GM19397 (cell line): ENCODE measurements at regions not wholly inside any gene's neighbourhood (a gene's known extent, or its start where the extent isn't known, plus 50 kb on each side); places are given as distances from the start of the nearest gene placed in this dataset.

Experiments used
- ATAC-seq: cut with Tn5 transposase; IDR thresholded peaks from one replicate; pipeline ENCODE4 v1.9.1; 2021; ENCODE audit warnings: mild to moderate bottlenecking, moderate library complexity; ENCODE audit not compliant: unreplicated experiment

DNA sequence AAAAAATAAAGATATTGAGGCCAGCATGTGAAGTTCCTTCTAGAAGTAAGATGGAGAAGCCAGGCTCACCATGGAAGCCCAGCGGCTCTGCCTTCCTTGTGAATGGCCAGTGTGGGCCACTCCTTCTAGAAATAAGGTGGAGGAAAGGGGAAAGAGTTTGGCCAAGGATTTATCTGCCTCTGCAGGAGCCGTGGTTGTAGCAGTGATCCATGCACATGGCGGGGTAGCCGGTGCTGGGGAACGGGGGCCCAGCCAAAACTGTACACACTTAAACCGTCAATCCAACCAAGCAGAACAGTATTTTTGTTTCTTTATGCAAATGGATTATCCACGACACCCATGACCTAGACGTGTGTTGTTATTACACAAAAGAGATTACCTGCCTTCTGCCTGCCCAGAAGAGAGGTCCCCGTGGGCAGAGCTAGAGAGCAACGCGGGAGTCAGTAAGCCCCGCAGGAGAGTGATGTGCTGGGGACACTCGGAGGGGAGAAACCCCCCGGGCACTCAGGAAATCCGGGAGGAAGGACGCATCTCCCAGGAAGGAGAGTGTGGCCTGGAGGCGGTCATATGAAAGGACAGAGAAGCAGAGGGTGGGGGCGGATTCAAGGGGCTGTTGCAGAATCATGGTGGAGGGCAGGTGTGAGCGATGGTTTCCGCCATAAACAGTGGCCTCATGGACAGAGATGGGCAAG is 218.4 kb upstream of the PPP2R2D start:
- ATAC-seq = no peak

DNA sequence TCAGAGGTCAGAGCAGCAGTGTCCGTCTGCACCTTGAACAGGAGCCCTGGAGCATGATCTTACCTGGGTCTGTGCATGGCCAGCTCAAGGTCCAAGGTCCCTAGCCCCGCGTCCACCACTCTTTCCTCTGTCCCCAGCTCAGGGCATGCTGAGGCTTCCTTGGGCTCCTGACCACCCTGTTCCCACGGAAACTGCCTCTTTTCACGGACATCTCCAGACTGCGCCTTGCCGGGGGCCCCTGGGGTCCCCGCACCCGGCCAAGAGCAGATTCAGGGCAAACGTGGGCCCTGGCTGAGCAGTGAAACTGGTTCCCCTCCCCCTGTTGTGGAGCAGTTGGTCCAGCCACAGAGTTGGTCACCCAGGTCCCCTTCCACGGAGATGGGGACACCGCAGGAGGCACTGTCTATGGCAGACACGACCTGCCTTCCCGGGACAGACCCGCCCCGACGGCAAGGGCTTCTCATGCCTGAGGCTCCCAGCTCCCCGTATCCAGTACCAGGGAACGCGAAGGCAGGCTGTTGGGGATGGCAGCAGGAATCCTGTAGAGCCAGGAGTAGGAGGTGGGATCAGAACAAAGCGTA is 217.4 kb upstream of the PPP2R2D start:
- no peak for ATAC-seq

DNA sequence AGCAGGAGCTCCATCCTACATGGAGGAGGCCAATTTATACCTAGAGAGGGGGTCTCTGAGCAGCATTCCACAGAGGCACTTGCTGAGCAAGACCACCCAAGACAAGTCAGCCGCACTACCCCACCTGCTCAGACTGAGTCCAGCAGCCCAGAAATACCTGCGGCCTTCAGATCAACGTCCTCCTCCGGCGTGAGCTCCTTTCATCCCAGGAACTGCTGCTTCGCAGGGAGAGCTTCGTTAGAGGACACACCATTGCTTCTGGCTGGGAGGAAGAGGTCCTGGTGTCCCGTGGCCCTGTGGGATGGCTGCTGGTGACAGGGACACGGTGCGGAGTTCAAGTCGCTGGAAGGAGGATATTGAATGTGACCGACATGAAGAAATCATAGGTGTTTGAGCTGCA is 216.9 kb upstream of the PPP2R2D start:
- no peak for ATAC-seq

DNA sequence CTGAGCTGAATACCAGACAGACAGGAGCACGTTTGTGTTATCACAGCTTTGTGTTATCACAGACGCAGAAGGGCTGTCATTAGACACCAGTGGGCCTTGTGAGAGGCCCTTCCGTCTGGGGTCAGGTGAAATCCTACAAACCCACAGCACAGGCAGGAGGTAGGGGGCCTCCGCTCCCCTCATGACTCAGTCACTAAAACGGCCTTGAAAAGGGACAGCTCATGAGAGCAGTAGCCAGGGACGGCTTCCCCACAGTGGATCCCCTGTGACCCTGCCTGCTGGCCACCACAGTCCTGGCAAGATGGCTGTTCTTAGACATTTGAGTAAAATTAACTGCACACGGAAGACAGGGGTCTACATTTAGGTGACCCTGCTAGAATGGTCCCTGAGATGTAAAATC is 215.8 kb upstream of the PPP2R2D start:
- ATAC-seq = no peak

DNA sequence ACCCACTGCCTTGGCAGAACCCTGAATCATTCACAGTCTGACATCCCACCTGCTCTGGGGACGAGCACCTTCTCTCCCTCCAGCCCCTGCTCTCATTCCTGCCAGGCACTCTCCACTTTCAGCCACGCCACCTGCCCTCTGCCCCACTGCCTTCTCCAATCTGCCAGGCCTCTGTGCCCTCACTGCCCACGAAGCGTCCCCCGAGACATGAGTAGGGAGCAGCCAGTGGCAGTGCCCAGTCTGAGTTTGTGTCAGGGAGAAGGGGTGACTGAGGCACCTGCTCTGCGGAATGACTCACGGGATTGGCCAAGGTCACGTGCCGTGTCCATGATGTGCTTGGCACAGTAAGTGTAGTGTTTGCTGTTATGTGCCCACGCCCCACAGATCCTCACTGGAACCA is 215.2 kb upstream of the PPP2R2D start:
- no peak for ATAC-seq

DNA sequence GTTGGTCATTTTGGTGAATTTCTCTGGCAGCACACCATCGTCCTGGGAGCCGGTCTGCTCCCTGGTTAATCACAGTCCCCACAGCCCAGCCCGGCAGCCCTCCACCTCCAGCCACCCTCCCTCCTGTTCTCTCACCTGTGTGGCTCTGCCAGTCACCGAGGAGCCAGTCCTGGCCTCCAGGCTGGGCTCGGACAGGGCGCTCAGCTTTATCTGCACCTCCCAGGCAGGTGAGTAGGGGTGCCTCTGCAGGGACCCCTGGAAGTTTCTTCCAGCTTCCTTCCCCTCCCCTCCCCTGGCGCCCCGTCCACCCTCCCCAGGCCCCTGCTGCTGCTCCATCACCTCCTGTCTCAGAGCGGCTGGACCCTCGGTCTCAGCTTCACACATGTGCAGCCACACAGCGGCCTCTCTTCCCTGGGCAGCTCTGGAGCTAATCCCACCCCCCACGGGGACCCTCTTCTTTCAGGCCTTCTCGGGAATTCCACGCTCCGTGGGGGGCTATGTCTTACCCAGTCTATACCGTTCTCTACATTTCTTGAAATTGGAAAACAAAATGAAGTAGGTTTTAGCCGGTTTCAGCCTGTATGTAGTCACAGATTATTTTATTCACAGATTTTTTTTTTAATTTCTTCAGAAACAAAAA is 213.9 kb upstream of the PPP2R2D start:
- ATAC-seq = no peak

DNA sequence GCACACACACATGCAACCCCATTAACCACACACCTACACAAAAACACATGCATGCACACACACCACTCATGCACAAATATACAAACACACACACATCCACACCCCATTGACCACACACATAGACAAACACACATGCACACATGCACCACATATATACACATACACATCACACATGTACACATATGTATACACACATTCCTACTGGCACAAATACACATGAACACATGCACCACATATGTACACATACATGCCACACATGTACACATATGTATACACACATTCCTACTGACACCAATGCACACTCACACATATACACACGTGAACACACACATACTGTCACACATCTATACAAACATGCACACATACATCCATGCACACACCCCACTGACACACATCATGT is 212.5 kb upstream of the PPP2R2D start:
- no peak for ATAC-seq

DNA sequence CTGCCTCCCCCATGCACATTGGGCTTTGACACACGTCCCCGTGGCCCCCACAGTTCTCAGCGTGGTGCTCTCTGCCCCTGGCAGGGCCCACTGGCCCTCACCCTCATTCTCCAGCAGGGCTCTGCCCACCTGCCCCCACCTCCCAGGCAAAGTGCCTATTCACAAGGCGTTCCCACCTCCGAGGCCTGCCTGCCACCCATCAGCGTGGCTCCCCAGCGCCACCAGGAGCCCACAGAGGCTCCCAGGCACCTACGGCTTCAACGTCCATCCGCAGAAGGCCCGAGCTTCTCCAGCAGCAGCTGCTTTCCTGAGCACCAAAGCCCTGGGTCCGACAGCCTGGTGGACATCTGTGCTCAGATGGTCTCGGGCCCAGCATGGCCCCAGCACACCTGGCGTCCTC is 211.8 kb upstream of the PPP2R2D start:
- no peak for ATAC-seq

DNA sequence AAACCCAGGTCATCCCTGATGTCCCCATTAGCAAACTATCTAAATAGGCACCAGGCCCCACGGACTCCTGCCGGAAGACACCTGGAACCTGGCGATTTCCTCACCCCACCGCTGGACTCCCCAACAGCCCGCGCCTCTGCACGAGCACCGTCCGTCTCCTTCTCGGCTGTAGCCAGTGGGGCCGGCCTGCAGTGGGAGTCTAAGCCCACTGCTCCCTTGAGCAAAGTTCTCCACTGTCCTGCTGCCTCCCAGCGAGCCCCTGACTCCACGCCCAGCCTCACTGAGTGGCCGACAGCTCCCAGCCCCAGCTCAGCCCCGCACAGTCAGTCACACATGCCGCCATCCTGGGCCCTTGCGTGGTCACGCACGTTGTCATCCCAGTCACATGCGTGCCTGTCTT is 211.3 kb upstream of the PPP2R2D start:
- ATAC-seq = no peak

DNA sequence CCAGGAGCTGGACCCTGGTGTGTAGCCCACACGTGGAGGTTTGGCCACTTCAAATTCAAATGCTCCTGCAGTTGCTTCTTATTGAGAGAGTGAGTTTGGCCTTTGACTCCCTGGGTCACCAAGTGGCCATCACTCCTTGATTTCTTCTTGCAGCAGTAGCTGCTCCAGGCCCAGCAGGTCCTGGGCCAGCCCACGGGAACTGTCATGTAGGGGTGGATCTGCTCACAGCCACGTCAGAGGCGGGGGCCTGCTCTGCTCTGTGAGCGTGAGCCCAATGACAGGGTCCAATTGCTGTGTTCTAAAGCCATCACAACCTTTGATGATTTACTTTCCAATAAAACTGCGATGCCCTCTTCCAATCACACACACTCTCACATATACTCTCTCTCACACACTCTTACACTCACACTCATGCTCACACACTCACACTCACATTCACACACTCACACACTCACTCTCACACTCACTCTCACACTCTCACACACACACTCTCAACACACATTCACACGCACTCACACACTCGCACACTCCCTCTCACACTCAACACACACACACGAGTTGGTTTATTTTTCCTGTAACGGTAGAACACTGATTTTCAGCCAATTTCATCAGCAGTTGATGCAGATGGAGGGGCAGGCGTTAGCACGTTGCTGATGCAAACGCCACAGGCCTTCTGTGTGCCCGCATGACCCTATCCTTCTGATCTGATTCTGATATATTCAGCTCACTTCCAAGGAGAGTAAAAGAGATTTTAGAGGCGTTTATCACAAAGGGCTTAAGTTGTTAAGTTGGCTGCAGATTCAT is 210.7 kb upstream of the PPP2R2D start:
- ATAC-seq = no peak

DNA sequence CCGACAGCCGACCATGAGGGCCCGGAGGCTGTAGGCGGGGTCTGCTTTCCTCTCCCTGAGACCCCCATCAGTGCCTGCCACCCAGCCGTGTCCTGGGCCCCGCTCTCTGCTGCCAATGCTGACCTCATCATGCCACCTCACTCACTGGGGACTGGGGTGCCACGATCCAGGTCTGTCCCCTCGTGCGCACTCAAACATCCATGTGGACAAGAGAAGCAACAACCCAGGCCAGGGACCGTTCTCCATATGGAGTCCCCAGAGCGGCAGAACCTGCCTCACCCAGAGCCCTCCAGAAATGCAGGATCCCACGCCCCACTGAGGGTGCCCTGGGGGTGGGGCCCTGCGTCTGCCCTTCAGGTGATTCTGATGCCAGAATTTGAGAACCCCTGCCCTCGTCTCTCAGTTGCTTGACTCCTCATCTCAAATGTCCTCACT is 210.0 kb upstream of the PPP2R2D start:
- ATAC-seq = no peak

DNA sequence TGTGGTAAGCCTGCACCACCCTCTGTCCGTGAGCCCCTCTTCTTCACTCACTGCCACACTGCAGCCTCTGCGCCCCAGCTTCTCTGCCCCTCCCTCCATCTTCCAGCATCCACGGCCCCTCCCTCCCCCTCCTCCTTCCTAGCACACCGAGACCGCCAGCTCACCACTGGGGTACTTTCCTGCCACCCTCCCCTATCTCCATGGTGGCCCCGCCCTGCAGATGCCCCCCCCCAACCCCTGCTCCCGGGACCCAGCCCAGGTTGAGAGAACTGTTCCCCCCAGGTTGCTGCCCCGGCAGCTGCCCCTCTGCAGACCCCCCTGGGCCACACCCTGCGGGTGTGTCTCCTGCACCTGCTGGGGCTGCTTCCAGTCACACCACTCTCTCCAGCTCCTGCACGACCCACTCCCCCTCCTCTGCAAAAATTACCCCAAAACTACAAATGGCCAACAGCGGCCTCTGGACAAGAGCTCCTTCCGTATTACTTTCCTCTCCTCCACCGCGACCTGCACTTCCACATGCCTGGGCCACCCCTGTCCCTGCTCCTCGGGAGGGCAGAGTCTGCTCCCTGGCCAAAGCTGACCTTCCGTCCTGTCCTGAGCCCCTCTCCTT is 209.2 kb upstream of the PPP2R2D start:
- no peak for ATAC-seq

DNA sequence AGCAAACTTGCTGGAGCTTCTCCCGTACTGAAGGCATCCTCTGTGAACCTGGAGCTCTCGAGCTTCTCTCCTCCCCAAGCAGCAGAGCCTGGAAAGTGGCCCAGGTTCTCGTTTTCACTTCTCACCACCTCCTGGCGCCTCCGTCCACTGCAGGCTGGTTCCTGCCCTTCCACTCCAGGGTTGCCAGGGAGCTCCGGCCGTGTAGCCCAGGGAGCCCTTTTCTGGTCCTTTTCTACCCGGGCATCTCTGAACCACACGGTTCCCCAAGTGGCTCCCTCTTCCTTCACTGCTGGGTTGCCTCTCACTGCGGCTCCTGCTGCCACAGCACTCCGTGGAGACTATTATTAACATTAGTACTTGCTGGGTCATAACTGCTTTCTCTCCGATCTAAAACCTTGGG is 208.6 kb upstream of the PPP2R2D start:
- no peak for ATAC-seq

DNA sequence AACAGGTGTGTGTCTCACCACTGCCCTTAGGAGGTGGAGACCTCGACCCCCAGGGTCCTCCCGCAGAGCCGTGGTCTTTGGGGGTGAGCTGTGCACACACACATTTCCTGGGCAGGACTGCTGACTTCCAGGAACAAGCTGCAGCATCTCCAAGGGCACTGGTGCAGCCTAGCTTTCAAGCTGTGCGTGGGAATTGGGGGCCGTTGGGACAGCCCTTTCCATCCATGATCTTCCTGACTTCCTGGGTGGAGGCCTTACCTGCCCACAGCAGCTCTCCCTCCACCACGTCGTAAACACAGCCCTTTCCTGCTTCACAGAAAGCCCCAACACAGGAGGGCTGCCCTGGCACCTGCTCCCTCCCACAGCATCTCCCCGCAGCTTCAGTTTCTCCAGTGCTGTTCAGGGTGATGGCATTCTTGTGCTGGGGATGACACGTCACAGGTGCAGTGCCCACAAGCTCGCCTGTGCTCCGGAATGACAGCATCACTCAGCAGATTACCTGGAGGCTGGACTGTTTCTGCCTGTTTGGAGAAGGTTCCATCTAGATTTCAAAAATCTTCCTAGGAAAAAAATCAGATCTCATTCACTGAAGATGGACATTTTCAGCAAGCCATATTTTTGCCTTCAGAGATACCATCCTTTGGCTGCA is 208.0 kb upstream of the PPP2R2D start:
- no peak for ATAC-seq

DNA sequence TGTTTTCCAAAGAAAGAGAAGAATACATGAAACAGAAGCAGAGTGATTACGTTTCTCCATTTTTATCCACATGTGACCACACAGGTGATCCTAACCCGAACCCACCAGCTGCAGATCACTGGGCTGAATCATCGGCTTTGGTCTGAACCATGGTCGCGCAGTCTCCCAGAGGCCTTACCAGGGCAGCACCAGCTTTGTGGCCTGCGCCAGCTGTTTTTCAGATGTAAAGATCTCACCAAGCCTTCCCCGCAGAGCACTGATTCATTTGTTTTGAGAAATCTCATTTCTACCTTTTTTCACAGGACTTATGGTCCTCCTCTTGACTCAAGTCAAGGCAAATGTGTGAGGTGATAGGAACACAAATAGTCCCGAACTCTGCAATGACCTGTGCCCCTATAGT is 207.0 kb upstream of the PPP2R2D start:
- ATAC-seq = no peak

DNA sequence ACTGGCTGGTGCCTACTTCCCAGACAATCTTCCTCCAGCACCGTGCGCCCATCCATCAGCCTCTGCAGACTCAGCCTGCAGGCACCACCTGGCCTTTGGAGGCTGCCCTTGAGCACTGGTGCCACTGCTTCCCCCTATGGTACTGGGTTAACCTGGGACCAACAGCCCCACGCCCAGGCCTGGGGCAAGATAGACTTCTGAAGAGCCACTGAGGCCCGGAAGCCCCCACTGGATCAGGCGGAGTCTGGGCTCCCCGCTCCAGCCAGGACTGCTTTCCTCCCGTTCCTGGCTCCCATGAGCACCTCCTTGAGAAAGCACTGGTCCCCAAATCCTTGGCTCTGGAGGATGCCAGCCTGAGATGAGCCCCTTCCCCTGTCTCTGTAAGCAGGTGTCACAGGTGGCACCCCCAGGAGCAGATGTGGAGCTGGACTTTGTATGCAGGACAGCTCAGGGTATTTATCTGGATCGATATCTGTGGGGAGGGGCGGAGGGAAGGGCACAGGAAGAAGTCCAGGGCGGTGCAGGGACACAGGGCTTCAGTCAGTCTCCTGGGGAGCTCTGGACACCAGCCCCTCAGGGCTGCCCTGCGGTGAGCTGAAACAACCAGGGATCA is 206.5 kb upstream of the PPP2R2D start:
- ATAC-seq = no peak

DNA sequence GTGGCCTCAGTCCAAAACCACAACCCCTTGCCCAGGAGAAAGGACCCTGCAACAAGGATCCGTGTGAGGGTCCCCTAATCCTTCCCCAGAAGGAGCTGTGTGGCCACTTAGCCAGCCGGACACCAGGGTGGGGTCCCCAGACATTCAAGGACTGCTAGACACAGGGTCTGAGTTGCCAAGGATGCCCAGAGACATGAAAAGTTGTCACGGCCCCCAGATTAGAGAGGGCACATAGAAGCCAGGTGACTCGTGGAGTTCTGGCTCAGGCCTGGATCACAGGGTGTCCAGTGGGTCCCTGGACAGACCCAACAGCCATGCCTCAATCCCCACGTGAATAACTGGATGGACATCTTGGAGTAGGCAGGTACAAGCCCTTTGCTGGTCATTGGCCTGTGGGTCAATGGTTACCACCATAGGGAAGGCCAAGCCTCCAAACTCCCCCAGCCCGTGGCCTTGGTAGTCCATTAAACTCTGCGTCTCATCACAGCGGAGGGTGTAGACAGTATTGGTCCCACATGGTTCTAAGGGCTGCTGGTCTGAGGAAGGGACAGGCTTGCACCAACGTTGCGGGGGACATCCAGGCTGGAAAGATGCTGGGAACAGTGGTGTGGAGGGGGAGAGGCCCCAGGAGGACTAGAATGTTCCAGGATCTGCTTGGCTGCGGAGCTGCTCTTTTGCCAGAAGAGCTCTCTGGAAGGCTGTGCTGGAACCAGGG is 205.9 kb upstream of the PPP2R2D start:
- ATAC-seq = no peak

DNA sequence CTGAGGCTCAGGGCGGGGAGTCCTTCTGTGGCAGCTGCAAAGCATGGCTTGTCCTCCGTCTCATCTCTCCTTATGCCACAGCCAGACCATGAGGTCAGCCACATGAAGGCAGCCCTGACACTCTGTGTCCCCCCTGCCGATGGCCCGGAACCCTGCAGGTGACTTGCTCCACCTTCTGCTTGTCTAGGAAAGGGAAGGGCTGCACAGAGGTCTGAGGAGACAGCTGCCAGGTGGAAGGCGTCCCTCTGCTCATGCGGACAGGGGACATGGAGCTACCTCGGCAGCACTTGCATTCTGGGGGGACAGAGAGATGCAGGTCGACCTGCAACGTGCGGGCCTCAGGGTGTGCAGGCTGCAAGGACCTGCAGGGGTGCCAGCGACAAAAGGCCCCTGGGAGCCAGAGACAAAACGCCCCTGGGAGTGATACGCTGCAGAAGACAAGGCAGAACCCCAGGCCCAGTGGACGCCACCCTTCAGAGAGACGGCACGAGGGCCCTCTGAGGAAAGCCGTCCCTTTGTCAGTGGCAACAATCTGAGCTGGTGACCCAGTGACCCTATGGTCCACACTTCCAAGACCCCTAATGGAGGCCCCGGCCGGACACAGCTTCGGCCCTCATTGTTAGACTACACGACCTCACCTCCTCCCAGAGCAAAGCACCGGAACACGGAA is 205.2 kb upstream of the PPP2R2D start:
- ATAC-seq = no peak

DNA sequence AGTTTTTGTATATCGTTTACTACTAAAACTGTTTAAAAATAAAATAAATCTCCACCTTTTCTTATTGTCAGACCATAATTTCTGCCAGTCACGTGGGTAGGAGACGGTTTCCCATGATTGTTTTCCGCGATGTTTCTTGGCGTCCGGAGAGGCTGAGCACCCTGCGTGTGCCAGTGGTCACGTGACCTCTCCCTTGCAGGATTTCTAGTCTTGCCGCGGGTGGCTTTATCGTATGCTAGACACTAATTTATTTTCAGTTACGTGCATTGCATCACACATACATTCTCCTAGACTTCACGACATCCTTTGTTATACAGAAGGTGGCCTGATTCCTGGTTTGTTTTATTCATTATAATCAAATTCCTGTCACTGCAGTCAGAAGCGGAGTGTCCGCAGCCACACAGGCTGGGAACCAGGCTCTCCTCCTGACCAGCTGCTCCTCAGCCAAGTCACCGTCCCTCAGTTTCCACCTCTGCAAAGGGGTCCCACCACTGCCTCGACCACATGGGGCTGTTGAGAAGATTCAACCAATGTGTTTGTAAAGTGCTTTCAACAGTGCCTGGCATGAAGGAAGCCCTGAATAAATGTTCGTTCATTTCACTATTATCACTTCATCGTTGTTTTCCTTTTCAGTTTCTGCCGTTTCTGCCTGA is 203.2 kb upstream of the PPP2R2D start:
- ATAC-seq = no peak
